Neural cell (in vitro differentiated cells): ENCODE measurements at regions not wholly inside any gene's neighbourhood (a gene's known extent, or its start where the extent isn't known, plus 50 kb on each side); places are given as distances from the start of the nearest gene placed in this dataset.

Experiments
- EZH2 ChIP-seq: fragments of 200-600, 300-800 bp; shearing (Covaris generic), sonication (generic); IDR thresholded peaks from 2 replicates; pipeline ENCODE4 v1.6.1; 2014; ENCODE audit warnings: antibody characterized with exemption, low read length, borderline replicate concordance, mild to moderate bottlenecking; ENCODE audit not compliant: insufficient read depth, poor library complexity, severe bottlenecking
- TF ChIP-seq, protein P1 (sequence below): fragments of 450-650 bp; IDR thresholded peaks from 2 replicates; pipeline ENCODE4 v1.5.1; 2014; ENCODE audit warnings: antibody characterized with exemption, mild to moderate bottlenecking, moderate library complexity; ENCODE audit not compliant: poor library complexity, severe bottlenecking
- TF ChIP-seq, protein P2 (sequence below): IDR thresholded peaks from 2 replicates; pipeline ENCODE4 v1.6.1; 2012; ENCODE audit warnings: borderline replicate concordance

DNA sequence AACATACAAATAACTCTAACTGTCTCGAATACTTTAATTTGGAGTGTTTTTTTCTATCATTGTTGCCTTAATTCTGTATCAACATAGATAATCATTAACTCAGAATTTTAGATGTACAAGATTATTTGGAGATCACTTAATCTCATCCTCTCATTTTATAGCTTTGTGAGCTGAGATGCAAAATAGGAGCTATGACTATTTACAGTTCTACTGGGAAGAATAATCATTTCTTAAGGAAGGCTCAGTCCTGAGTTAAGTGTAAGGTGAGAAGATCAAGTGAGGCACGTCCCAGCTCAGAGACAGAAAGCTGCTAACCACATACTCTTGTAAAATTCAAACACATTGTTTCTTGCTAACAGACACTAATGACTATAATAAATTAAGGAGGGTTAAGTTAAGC lies 66.2 kb downstream of the CCDC54 start:
- TF ChIP-seq, protein P1, sequence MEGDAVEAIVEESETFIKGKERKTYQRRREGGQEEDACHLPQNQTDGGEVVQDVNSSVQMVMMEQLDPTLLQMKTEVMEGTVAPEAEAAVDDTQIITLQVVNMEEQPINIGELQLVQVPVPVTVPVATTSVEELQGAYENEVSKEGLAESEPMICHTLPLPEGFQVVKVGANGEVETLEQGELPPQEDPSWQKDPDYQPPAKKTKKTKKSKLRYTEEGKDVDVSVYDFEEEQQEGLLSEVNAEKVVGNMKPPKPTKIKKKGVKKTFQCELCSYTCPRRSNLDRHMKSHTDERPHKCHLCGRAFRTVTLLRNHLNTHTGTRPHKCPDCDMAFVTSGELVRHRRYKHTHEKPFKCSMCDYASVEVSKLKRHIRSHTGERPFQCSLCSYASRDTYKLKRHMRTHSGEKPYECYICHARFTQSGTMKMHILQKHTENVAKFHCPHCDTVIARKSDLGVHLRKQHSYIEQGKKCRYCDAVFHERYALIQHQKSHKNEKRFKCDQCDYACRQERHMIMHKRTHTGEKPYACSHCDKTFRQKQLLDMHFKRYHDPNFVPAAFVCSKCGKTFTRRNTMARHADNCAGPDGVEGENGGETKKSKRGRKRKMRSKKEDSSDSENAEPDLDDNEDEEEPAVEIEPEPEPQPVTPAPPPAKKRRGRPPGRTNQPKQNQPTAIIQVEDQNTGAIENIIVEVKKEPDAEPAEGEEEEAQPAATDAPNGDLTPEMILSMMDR: no peak
- TF ChIP-seq, protein P2, sequence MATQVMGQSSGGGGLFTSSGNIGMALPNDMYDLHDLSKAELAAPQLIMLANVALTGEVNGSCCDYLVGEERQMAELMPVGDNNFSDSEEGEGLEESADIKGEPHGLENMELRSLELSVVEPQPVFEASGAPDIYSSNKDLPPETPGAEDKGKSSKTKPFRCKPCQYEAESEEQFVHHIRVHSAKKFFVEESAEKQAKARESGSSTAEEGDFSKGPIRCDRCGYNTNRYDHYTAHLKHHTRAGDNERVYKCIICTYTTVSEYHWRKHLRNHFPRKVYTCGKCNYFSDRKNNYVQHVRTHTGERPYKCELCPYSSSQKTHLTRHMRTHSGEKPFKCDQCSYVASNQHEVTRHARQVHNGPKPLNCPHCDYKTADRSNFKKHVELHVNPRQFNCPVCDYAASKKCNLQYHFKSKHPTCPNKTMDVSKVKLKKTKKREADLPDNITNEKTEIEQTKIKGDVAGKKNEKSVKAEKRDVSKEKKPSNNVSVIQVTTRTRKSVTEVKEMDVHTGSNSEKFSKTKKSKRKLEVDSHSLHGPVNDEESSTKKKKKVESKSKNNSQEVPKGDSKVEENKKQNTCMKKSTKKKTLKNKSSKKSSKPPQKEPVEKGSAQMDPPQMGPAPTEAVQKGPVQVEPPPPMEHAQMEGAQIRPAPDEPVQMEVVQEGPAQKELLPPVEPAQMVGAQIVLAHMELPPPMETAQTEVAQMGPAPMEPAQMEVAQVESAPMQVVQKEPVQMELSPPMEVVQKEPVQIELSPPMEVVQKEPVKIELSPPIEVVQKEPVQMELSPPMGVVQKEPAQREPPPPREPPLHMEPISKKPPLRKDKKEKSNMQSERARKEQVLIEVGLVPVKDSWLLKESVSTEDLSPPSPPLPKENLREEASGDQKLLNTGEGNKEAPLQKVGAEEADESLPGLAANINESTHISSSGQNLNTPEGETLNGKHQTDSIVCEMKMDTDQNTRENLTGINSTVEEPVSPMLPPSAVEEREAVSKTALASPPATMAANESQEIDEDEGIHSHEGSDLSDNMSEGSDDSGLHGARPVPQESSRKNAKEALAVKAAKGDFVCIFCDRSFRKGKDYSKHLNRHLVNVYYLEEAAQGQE: no peak
- TF ChIP-seq EZH2: no peak
